ENCODE measurements at regions not wholly inside any gene's neighbourhood (a gene's known extent, or its start where the extent isn't known, plus 50 kb on each side); places are given as distances from the start of the nearest gene placed in this dataset.

- intact Hi-C loops (cut with DNase I; ENCODE audit: low total_unique reads): no loop called here
- no peak overlapping the region for H3K4me3 ChIP-seq (ENCODE audit: low read depth, poor library complexity, severe bottlenecking)
- no peak for DNase-seq (ENCODE audit: low spot score in 2 of 2)
- WGBS, 2 donors: 62 to 70% methylated on average over 6 of the region's 6 CpGs
- TF ChIP-seq CTCF (IDR thresholded peaks at IDR 0.05) (no peak), POLR2A (IDR thresholded peaks at IDR 0.05) (no peak)
These were observed 92.7 kb upstream of the NEURL1B start for GRCh38 chr5:172548311-172548731.

- intact Hi-C loops (cut with DNase I; ENCODE audit: low total_unique reads): no loop called here
- WGBS, 2 donors: 83 to 91% methylated on average over 5 of the region's 5 CpGs
- peak in 1 of 2 donors; percentile 36 for DNase-seq (ENCODE audit: low spot score in 2 of 2)
- no peak overlapping the region for H3K4me3 ChIP-seq (ENCODE audit: low read depth, poor library complexity, severe bottlenecking)
- TF ChIP-seq POLR2A (IDR thresholded peaks at IDR 0.05) (no peak), CTCF (IDR thresholded peaks at IDR 0.05) (no peak)
These were observed 91.9 kb upstream of the SH3PXD2B start for GRCh38 chr5:172546196-172546595.

GRCh38 chr5:172545291-172545801 lies 91.0 kb upstream of the SH3PXD2B start:
- no peak overlapping the region for H3K4me3 ChIP-seq (ENCODE audit: low read depth, poor library complexity, severe bottlenecking)
- WGBS, 2 donors: 76 to 81% methylated on average over 9 of the region's 9 CpGs
- intact Hi-C loops (cut with DNase I; ENCODE audit: low total_unique reads): no loop called here
- TF ChIP-seq POLR2A (IDR thresholded peaks at IDR 0.05) (no peak), CTCF (IDR thresholded peaks at IDR 0.05) (no peak)
- peak in 1 of 2 donors; percentile 63 for DNase-seq (ENCODE audit: low spot score in 2 of 2)

- peak in 1 of 2 donors; percentile 17 for DNase-seq (ENCODE audit: low spot score in 2 of 2)
- 75 to 78% methylated on average over 6 of the region's 6 CpGs for WGBS, 2 donors
- H3K4me3 ChIP-seq (ENCODE audit: low read depth, poor library complexity, severe bottlenecking): no peak overlapping the region
- TF ChIP-seq POLR2A (IDR thresholded peaks at IDR 0.05) (no peak), CTCF (IDR thresholded peaks at IDR 0.05) (no peak)
- intact Hi-C loops (cut with DNase I; ENCODE audit: low total_unique reads): no loop called here
These were observed 90.2 kb upstream of the SH3PXD2B start for GRCh38 chr5:172544371-172545095.

GRCh38 chr5:172543484-172544298 lies 89.4 kb upstream of the SH3PXD2B start:
- no peak overlapping the region for H3K4me3 ChIP-seq (ENCODE audit: low read depth, poor library complexity, severe bottlenecking)
- WGBS, 2 donors: 88 to 92% methylated on average over 11 of the region's 11 CpGs
- intact Hi-C loops (cut with DNase I; ENCODE audit: low total_unique reads): no loop called here
- peak in 1 of 2 donors; percentile 56 for DNase-seq (ENCODE audit: low spot score in 2 of 2)
- TF ChIP-seq CTCF (IDR thresholded peaks at IDR 0.05): no peak
- no peak for TF ChIP-seq POLR2A (IDR thresholded peaks at IDR 0.05)

All from lower leg skin (tissue), 4 donors.